ENCODE measurements at regions not wholly inside any gene's neighbourhood (a gene's known extent, or its start where the extent isn't known, plus 50 kb on each side); places are given as distances from the start of the nearest gene placed in this dataset.

- TF ChIP-seq POLR2A (IDR thresholded peaks at IDR 0.05) (no peak), CTCF (IDR thresholded peaks at IDR 0.05) (no peak), EP300 (IDR thresholded peaks at IDR 0.05) (no peak)
These were observed 164.2 kb downstream of the C9orf50 start for GRCh38 chr9:129456549-129457324.
